ENCODE measurements at regions not wholly inside any gene's neighbourhood (a gene's known extent, or its start where the extent isn't known, plus 50 kb on each side); places are given as distances from the start of the nearest gene placed in this dataset.
A peak's percentile ranks its signal among the peaks of the same experiment; 100 is the strongest.

GRCh38 chr3:106810300-106810875 lies 566.9 kb upstream of the CCDC54 start:
- no peaks in the 10 kb centered on the region for H3K9me3 ChIP-seq

DNA sequence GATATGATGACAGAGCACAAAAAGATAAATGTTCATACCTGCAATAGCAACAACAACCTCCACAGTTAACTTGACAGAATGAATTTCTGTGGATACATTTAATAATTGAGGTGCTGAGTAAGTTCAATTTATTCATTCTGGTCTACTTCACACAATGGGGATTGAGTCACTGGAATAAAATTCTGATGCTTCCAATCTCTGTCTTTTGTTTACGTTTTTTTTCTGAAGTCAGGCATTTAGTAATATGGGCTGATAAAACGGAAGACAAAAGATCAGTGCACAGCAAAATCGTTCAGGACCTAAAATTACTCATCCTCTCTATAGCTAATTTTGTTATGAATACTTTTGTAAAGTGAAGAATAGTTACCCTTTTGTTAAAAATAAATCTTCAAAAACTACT lies 565.9 kb upstream of the CCDC54 start:
- Histone ChIP-seq H3K27ac (no peak overlapping the region), H3K4me3 (no peak overlapping the region), H3K4me1 (no peaks in the 10 kb centered on the region), H3K9me3 (no peaks in the 10 kb centered on the region), H3K27me3 (no peaks in the 10 kb centered on the region), H3K36me3 (replicated peaks in 1 of 2; ENCODE audit: insufficient read depth in 1 of 2, low read depth in 2 of 2) (no peaks in the 10 kb centered on the region)
- intact Hi-C loops (cut with DNase I) = no loop called here
- TF ChIP-seq CTCF (IDR thresholded peaks at IDR 0.05) (no peak), POLR2A (IDR thresholded peaks at IDR 0.05) (no peak)
- WGBS, 2 donors = 46 to 54% methylated on average over 3 of the region's 3 CpGs
- ATAC-seq (no peak), DNase-seq (no peak)

More at GRCh38 chr3:106810300-106810875, 566.9 kb upstream of the CCDC54 start:
- no peak overlapping the region for H3K27ac ChIP-seq
- H3K4me3 ChIP-seq = no peak overlapping the region
- intact Hi-C loops (cut with DNase I) = no loop called here
- TF ChIP-seq POLR2A (IDR thresholded peaks at IDR 0.05) (no peak), CTCF (IDR thresholded peaks at IDR 0.05) (no peak)
- H3K27me3 ChIP-seq = no peaks in the 10 kb centered on the region
- no peak for ATAC-seq
- H3K36me3 ChIP-seq (replicated peaks in 1 of 2; ENCODE audit: insufficient read depth in 1 of 2, low read depth in 2 of 2) = no peaks in the 10 kb centered on the region
- no peak for DNase-seq
- WGBS, 2 donors = 71 to 76% methylated on average over 4 of the region's 4 CpGs
- no peaks in the 10 kb centered on the region for H3K4me1 ChIP-seq

- Histone ChIP-seq H3K27ac (no peak overlapping the region), H3K36me3 (replicated peaks in 1 of 2; ENCODE audit: insufficient read depth in 1 of 2, low read depth in 2 of 2) (no peaks in the 10 kb centered on the region), H3K4me1 (no peaks in the 10 kb centered on the region), H3K9me3 (no peaks in the 10 kb centered on the region), H3K27me3 (no peaks in the 10 kb centered on the region), H3K4me3 (no peak overlapping the region)
- intact Hi-C loops (cut with DNase I) = no loop called here
- TF ChIP-seq POLR2A (IDR thresholded peaks at IDR 0.05) = no peak
- TF ChIP-seq CTCF (IDR thresholded peaks at IDR 0.05) = no peak
- WGBS, 2 donors = 22 to 25% methylated on average over 3 of the region's 3 CpGs
- no peak for ATAC-seq
- peak in 1 of 4 donors; percentile 13 for DNase-seq
These were observed 563.5 kb upstream of the CCDC54 start for GRCh38 chr3:106813742-106814141.

GRCh38 chr3:106814231-106814630 lies 563.0 kb upstream of the CCDC54 start:
- TF ChIP-seq CTCF (IDR thresholded peaks at IDR 0.05) = no peak
- no peaks in the 10 kb centered on the region for H3K4me1 ChIP-seq
- no peaks in the 10 kb centered on the region for H3K36me3 ChIP-seq (replicated peaks in 1 of 2; ENCODE audit: insufficient read depth in 1 of 2, low read depth in 2 of 2)
- H3K27me3 ChIP-seq = no peaks in the 10 kb centered on the region
- no peaks in the 10 kb centered on the region for H3K9me3 ChIP-seq
- ATAC-seq (no peak), DNase-seq (peak in 2 of 4 donors; percentile 4 to 23)
- H3K27ac ChIP-seq = no peak overlapping the region
- WGBS, 2 donors = 100% methylated on average over 1 of the region's 1 CpG
- intact Hi-C loops (cut with DNase I) = no loop called here
- no peak overlapping the region for H3K4me3 ChIP-seq

GRCh38 chr3:106816838-106817237 lies 560.4 kb upstream of the CCDC54 start:
- Histone ChIP-seq H3K9me3 (no peaks in the 10 kb centered on the region), H3K36me3 (replicated peaks in 1 of 2; ENCODE audit: insufficient read depth in 1 of 2, low read depth in 2 of 2) (no peaks in the 10 kb centered on the region), H3K27ac (no peak overlapping the region), H3K4me3 (no peak overlapping the region), H3K27me3 (no peaks in the 10 kb centered on the region), H3K4me1 (no peaks in the 10 kb centered on the region)
- DNase-seq (no peak), ATAC-seq (no peak)
- 53 to 62% methylated on average over 2 of the region's 2 CpGs for WGBS, 2 donors
- intact Hi-C loops (cut with DNase I) = no loop called here
- TF ChIP-seq CTCF (IDR thresholded peaks at IDR 0.05) (no peak), POLR2A (IDR thresholded peaks at IDR 0.05) (no peak)

Measured in body of pancreas (tissue), 4 donors.